Sigmoid colon (tissue), 6 donors: ENCODE measurements at regions not wholly inside any gene's neighbourhood (a gene's known extent, or its start where the extent isn't known, plus 50 kb on each side); places are given as distances from the start of the nearest gene placed in this dataset.

Experiments used
- DNase-seq: peaks from one replicate; pipeline ENCODE4 v3.0.0-alpha.2; 2019
- H3K27ac ChIP-seq, 4 donors: fragments of 200-600 bp; sonication (generic); one replicate each; pipeline ENCODE4 v1.5.1; 2016 to 2019; ENCODE audit warnings: mild to moderate bottlenecking in 1 of 4
- H3K27me3 ChIP-seq, 3 donors: fragments of 200-600 bp; sonication (generic); one replicate each; pipeline ENCODE4 v1.5.1; 2019; ENCODE audit warnings: mild to moderate bottlenecking in 1 of 3
- H3K36me3 ChIP-seq, 4 donors: fragments of 200-600 bp; sonication (generic); one replicate each; pipeline ENCODE4 v1.5.1; 2016 to 2019
- H3K4me1 ChIP-seq, 4 donors: fragments of 200-600 bp; sonication (generic); one replicate each; pipeline ENCODE4 v1.5.1; 2017 to 2019
- H3K4me3 ChIP-seq, 4 donors: fragments of 200-600 bp; sonication (generic); one replicate each; pipeline ENCODE4 v1.5.1; 2017 to 2019; ENCODE audit warnings: mild to moderate bottlenecking in 2 of 4, moderate library complexity in 1 of 4
- H3K9me3 ChIP-seq, 4 donors: fragments of 200-600 bp in 3 of 4; sonication (generic) in 3 of 4; one replicate each; pipeline versions ENCODE4 v1.5.1 to v1.6.1; 2013 to 2019
- CTCF ChIP-seq, 4 experiments: fragments of 450-650 bp in 3 of 4; fragments of 200-600 bp in 1 of 4; IDR thresholded peaks; one replicate each; pipeline ENCODE4 v1.5.1; 2016 to 2019; ENCODE audit warnings: antibody characterized with exemption in 4 of 4, mild to moderate bottlenecking in 3 of 4, moderate library complexity in 2 of 4
- EP300 ChIP-seq, 4 donors: sonication (generic); formaldehyde crosslinking; IDR thresholded peaks; one replicate each; pipeline ENCODE4 v1.6.1; 2017; ENCODE audit warnings: antibody characterized with exemption in 4 of 4
- POLR2A ChIP-seq, 2 donors: fragments of 450-650 bp; IDR thresholded peaks; one replicate each; pipeline ENCODE4 v1.6.1; 2016; ENCODE audit warnings: antibody characterized with exemption in 2 of 2, mild to moderate bottlenecking in 2 of 2, moderate library complexity in 2 of 2
- POLR2AphosphoS5 ChIP-seq, 4 donors: sonication (generic); formaldehyde crosslinking; IDR thresholded peaks; one replicate each; pipeline ENCODE4 v1.6.1; 2017; ENCODE audit warnings: antibody characterized with exemption in 4 of 4
- WGBS, 2 donors: extraction: QIAGEN DNeasy Blood & Tissue Kit; methylation state at CpG; one replicate each; pipeline ENCODE4 v1.1.7; 2013; 5-methylcytosine and 5-hydroxymethylcytosine counted together
- intact Hi-C: fragments of 100-400 bp; cut with DNase I; formaldehyde crosslinking; loops from one replicate; pipeline ENCODE4 v1.15.1; 2023
- donor health status: healthy with polysubstance abuse.
- donor health status: healthy.

GRCh38 chr6:16007146-16007545, 121.7 kb upstream of the MYLIP start:
- no peak overlapping the region for H3K4me3 ChIP-seq
- DNase-seq, result no peak
- 61 to 74% methylated on average over 3 of the region's 3 CpGs for WGBS, 2 donors
- no peaks in the 10 kb centered on the region for H3K9me3 ChIP-seq
- H3K27me3 ChIP-seq, result no peaks in the 10 kb centered on the region
- TF ChIP-seq POLR2AphosphoS5 (IDR thresholded peaks at IDR 0.05) (no peak), EP300 (IDR thresholded peaks at IDR 0.05) (no peak), POLR2A (IDR thresholded peaks at IDR 0.05) (no peak), CTCF (IDR thresholded peaks at IDR 0.05) (no peak)
- intact Hi-C loops, result no loop called here
- no peaks in the 10 kb centered on the region for H3K36me3 ChIP-seq
- H3K4me1 ChIP-seq, result no peaks in the 10 kb centered on the region
- no peak overlapping the region for H3K27ac ChIP-seq

- H3K4me3 ChIP-seq, result no peak overlapping the region
- 93 to 94% methylated on average over 3 of the region's 3 CpGs for WGBS, 2 donors
- intact Hi-C loops, result no loop called here
- H3K36me3 ChIP-seq, result no peaks in the 10 kb centered on the region
- no peak overlapping the region for H3K27ac ChIP-seq
- no peak for TF ChIP-seq EP300 (IDR thresholded peaks at IDR 0.05)
- no peak for TF ChIP-seq POLR2A (IDR thresholded peaks at IDR 0.05)
- TF ChIP-seq CTCF (IDR thresholded peaks at IDR 0.05), result no peak
- no peak for TF ChIP-seq POLR2AphosphoS5 (IDR thresholded peaks at IDR 0.05)
- no peaks in the 10 kb centered on the region for H3K9me3 ChIP-seq
- H3K27me3 ChIP-seq, result no peaks in the 10 kb centered on the region
- no peaks in the 10 kb centered on the region for H3K4me1 ChIP-seq
- no peak for DNase-seq
Observed at GRCh38 chr6:16006681-16007080, 122.2 kb upstream of the MYLIP start.

- no peak for DNase-seq
- no peaks in the 10 kb centered on the region for H3K27me3 ChIP-seq
- 66 to 87% methylated on average over 5 of the region's 5 CpGs for WGBS, 2 donors
Observed at GRCh38 chr6:16004934-16005679, 123.8 kb upstream of the MYLIP start.

GRCh38 chr6:16003197-16003491, 125.7 kb upstream of the MYLIP start:
- intact Hi-C loops, result no loop called here
- H3K27me3 ChIP-seq, result no peaks in the 10 kb centered on the region
- DNase-seq, result no peak

More at GRCh38 chr6:16004934-16005679, 123.8 kb upstream of the MYLIP start:
- Histone ChIP-seq H3K4me3 (no peak overlapping the region), H3K4me1 (no peaks in the 10 kb centered on the region), H3K9me3 (no peaks in the 10 kb centered on the region), H3K27ac (no peak overlapping the region), H3K36me3 (no peaks in the 10 kb centered on the region)
- intact Hi-C loops, result no loop called here
- TF ChIP-seq CTCF (IDR thresholded peaks at IDR 0.05) (no peak), EP300 (IDR thresholded peaks at IDR 0.05) (no peak), POLR2AphosphoS5 (IDR thresholded peaks at IDR 0.05) (no peak), POLR2A (IDR thresholded peaks at IDR 0.05) (no peak)

More at GRCh38 chr6:16003197-16003491, 125.7 kb upstream of the MYLIP start:
- Histone ChIP-seq H3K4me3 (no peak overlapping the region), H3K9me3 (no peaks in the 10 kb centered on the region), H3K4me1 (no peaks in the 10 kb centered on the region), H3K27ac (no peak overlapping the region), H3K36me3 (no peaks in the 10 kb centered on the region)
- TF ChIP-seq POLR2A (IDR thresholded peaks at IDR 0.05), result no peak
- TF ChIP-seq POLR2AphosphoS5 (IDR thresholded peaks at IDR 0.05), result no peak
- TF ChIP-seq CTCF (IDR thresholded peaks at IDR 0.05), result no peak
- TF ChIP-seq EP300 (IDR thresholded peaks at IDR 0.05), result no peak
- 89 to 95% methylated on average over 2 of the region's 2 CpGs for WGBS, 2 donors
